Neural progenitor cell (in vitro differentiated cells): ENCODE measurements at regions not wholly inside any gene's neighbourhood (a gene's known extent, or its start where the extent isn't known, plus 50 kb on each side); places are given as distances from the start of the nearest gene placed in this dataset.

Experiments
- CTCF ChIP-seq: fragments of 200-600 bp; sonication (generic); IDR thresholded peaks from 2 replicates; pipeline ENCODE4 v1.5.1; 2017; ENCODE audit warnings: antibody characterized with exemption, mild to moderate bottlenecking
- EZH2 ChIP-seq: fragments of 200-600 bp; sonication (generic); IDR thresholded peaks from 2 replicates; pipeline ENCODE4 v1.6.1; 2017; ENCODE audit warnings: antibody characterized with exemption, mild to moderate bottlenecking, moderate library complexity
- EZH2phosphoT487 ChIP-seq: fragments of 200-600 bp; sonication (generic); IDR thresholded peaks from 2 replicates; pipeline ENCODE4 v1.6.1; 2017; ENCODE audit warnings: antibody characterized with exemption

DNA sequence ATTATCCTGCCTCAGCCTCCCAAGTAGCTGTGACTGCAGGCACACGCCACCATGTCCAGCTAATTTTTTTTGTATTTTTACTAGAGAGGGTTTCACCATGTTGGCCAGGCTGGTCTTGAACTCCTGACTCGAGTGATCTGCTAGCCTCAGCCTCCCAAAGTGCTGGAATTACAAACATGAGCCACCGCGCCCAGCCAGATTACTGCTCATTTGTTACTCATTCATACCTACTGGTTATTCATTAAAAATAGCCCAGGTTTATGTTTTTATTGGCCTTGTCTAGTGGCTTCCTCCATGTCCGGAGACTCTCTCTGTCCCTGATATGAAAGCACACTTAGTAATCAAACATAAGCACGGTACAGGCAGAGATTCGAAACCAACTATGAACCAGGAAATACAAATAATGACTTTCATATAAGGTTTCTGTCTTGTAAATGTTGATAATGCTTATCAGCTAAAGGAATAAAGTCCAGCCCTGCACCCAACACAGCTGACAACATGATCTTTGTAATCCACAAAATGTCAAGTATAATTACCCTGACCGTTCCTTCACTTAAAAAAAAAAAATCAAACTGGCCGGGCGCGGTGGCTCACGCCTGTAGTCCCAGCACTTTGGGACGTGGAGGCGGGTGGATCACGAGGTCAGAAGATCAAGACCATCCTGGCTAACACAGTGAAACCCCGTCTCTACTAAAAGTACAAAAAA is 50.4 kb upstream of the CXADR start:
- no peak for TF ChIP-seq EZH2phosphoT487
- TF ChIP-seq CTCF: no peak
- no peak for TF ChIP-seq EZH2
